ENCODE measurements at regions not wholly inside any gene's neighbourhood (a gene's known extent, or its start where the extent isn't known, plus 50 kb on each side); places are given as distances from the start of the nearest gene placed in this dataset.

- DNase-seq (ENCODE audit: extremely low read depth, low read depth, low spot score): no peak
Observed at GRCh38 chr4:14018191-14018853, 390.8 kb upstream of the BOD1L1 start.

- DNase-seq (ENCODE audit: extremely low read depth, low read depth, low spot score): no peak
Observed at GRCh38 chr4:14022456-14022855, 394.9 kb upstream of the BOD1L1 start.

GRCh38 chr4:14023036-14023435 lies 395.5 kb upstream of the BOD1L1 start:
- DNase-seq (ENCODE audit: extremely low read depth, low read depth, low spot score): no peak

GRCh38 chr4:14023896-14024295 lies 396.4 kb upstream of the BOD1L1 start:
- DNase-seq (ENCODE audit: extremely low read depth, low read depth, low spot score): no peak

- DNase-seq (ENCODE audit: extremely low read depth, low read depth, low spot score): no peak
Observed at GRCh38 chr4:14025111-14025510, 397.6 kb upstream of the BOD1L1 start.

- DNase-seq (ENCODE audit: extremely low read depth, low read depth, low spot score): no peak
Observed at GRCh38 chr4:14025891-14026290, 398.4 kb upstream of the BOD1L1 start.

- DNase-seq (ENCODE audit: extremely low read depth, low read depth, low spot score): no peak
Observed at GRCh38 chr4:14028862-14029261, 401.3 kb upstream of the BOD1L1 start.

GRCh38 chr4:14035076-14035475 lies 407.6 kb upstream of the BOD1L1 start:
- no peak for DNase-seq (ENCODE audit: extremely low read depth, low read depth, low spot score)

GRCh38 chr4:14043203-14043602 lies 415.7 kb upstream of the BOD1L1 start:
- no peak for DNase-seq (ENCODE audit: extremely low read depth, low read depth, low spot score)

GRCh38 chr4:14046642-14047041 lies 419.1 kb upstream of the BOD1L1 start:
- DNase-seq (ENCODE audit: extremely low read depth, low read depth, low spot score): no peak

GRCh38 chr4:14047840-14048239 lies 420.3 kb upstream of the BOD1L1 start:
- no peak for DNase-seq (ENCODE audit: extremely low read depth, low read depth, low spot score)

- DNase-seq (ENCODE audit: extremely low read depth, low read depth, low spot score): no peak
Observed at GRCh38 chr4:14049946-14050345, 422.4 kb upstream of the BOD1L1 start.

- DNase-seq (ENCODE audit: extremely low read depth, low read depth, low spot score): no peak
Observed at GRCh38 chr4:14053291-14053690, 425.8 kb upstream of the BOD1L1 start.

- DNase-seq (ENCODE audit: extremely low read depth, low read depth, low spot score): no peak
Observed at GRCh38 chr4:14054391-14054790, 426.9 kb upstream of the BOD1L1 start.

GRCh38 chr4:14059006-14059405 lies 431.5 kb upstream of the BOD1L1 start:
- no peak for DNase-seq (ENCODE audit: extremely low read depth, low read depth, low spot score)

GRCh38 chr4:14064984-14065383 lies 437.5 kb upstream of the BOD1L1 start:
- DNase-seq (ENCODE audit: extremely low read depth, low read depth, low spot score): no peak

GRCh38 chr4:14065406-14065805 lies 437.9 kb upstream of the BOD1L1 start:
- DNase-seq (ENCODE audit: extremely low read depth, low read depth, low spot score): no peak

GRCh38 chr4:14066979-14067378 lies 439.5 kb upstream of the BOD1L1 start:
- DNase-seq (ENCODE audit: extremely low read depth, low read depth, low spot score): no peak

- no peak for DNase-seq (ENCODE audit: extremely low read depth, low read depth, low spot score)
Observed at GRCh38 chr4:14069886-14070285, 442.4 kb upstream of the BOD1L1 start.

GRCh38 chr4:14070289-14070880 lies 442.9 kb upstream of the BOD1L1 start:
- no peak for DNase-seq (ENCODE audit: extremely low read depth, low read depth, low spot score)

GRCh38 chr4:14072506-14072905 lies 445.0 kb upstream of the BOD1L1 start:
- DNase-seq (ENCODE audit: extremely low read depth, low read depth, low spot score): no peak

GRCh38 chr4:14076776-14077175 lies 449.3 kb upstream of the BOD1L1 start:
- no peak for DNase-seq (ENCODE audit: extremely low read depth, low read depth, low spot score)

GRCh38 chr4:14078326-14078725 lies 450.8 kb upstream of the BOD1L1 start:
- DNase-seq (ENCODE audit: extremely low read depth, low read depth, low spot score): no peak
